ENCODE measurements at regions not wholly inside any gene's neighbourhood (a gene's known extent, or its start where the extent isn't known, plus 50 kb on each side); places are given as distances from the start of the nearest gene placed in this dataset.

DNA sequence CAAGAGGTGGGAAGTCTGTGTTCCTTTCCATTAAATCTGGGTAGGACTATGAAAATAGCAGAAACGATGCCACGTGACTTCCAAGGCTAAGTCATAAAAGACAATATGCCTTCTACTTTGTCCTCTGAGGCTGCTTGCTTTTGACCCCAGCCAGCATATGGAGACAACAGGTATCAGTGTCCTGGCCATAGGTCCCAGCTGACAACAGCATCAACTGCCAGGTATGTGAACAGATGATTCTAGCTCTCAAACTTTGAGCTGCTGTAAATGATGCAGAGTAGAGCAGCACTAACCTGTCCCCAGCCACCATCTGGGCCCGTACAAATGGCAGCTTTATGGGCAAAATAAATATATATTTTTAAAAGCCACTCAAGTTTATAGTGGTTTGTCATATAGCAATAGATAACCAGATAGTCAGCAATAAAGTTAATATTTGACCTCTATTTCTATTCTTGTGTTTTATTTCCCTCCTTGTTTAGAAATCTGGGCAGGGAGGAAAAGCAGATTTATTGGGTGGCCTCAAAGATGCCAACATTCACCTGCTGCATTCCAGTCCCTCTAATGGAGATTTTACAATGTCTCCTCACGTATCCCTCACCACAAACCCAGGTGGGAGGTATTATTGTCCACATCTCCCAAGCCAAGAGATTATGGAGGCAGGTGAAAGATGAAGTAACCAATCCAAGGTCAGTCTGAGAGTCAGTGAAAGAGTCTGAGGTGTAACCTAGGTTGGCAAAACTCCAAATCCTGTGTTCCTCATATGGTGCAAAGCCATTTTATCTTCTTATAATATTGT is 209.6 kb upstream of the LARGE1 start:
- DNase-seq (ENCODE audit: low read depth in 4 of 4, low spot score in 3 of 4): no peak

DNA sequence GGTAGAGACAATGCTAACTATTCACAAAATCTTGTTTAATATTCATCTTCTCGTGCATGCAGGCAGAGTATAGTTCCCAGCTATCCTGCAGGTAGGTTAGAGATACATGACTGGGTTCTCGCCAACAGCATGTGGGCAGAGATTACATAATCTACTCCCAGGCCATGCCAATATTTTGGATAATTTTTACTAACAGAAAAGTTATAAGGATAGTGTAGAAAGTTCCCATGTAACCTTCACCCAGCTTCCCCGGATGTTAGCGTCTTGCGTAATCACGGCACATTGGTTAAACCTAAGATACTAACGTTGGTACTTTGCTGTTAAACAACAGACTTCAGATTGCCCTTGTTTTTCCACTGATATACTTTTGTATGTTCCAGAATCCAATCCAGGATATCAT is 215.5 kb upstream of the LARGE1 start:
- DNase-seq (ENCODE audit: low read depth in 4 of 4, low spot score in 3 of 4): no peak

GRCh38 chr22:34150023-34150422 is 229.7 kb upstream of the LARGE1 start:
- no peak for DNase-seq (ENCODE audit: low read depth in 4 of 4, low spot score in 3 of 4)

DNA sequence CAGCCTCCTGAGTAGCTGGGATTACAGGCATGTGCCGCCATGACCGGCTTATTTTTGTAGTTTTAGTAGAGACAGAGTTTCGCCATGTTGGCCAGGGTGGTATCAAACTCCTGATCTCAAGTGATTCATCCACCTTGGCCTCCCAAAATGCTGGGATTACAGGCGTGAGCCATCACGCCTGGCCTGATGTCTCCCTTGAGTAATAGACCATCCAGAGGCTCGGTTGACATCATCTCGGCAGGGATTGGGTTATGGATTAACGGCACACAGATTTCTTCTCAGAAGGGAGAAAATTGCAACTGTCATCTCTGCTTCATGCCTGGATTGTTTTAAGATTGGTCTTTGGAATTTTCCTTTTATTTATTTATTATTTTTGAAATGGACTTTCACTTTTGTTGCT is 239.2 kb upstream of the LARGE1 start:
- DNase-seq (ENCODE audit: low read depth in 4 of 4, low spot score in 3 of 4): no peak

GRCh38 chr22:34160141-34160783 is 240.0 kb upstream of the LARGE1 start:
- DNase-seq (ENCODE audit: low read depth in 4 of 4, low spot score in 3 of 4): no peak

GRCh38 chr22:34161431-34162123 is 241.3 kb upstream of the LARGE1 start:
- no peak for DNase-seq (ENCODE audit: low read depth in 4 of 4, low spot score in 3 of 4)

DNA sequence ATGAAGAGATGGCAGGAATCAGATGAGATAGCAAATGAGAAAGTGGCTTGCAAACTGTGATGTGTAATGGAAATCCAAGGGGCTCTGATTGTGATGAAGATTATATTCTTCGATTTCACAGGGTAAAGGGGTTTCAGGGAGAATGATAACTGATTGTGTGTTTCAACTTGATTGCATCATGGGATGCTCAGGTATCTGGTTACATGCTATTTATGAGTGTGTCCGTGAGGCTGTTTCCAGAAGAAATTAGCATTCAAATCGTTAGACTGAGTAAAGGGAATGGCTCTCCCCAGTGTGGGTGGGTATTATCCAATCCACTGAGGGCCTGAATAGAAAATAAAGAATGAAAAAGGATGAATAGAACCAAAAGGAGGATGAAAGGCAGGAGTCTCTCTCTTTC is 278.7 kb upstream of the LARGE1 start:
- DNase-seq (ENCODE audit: low read depth in 4 of 4, low spot score in 3 of 4): no peak

GRCh38 chr22:34210301-34210700 is 290.0 kb upstream of the LARGE1 start:
- no peak for DNase-seq (ENCODE audit: low read depth in 4 of 4, low spot score in 3 of 4)

DNA sequence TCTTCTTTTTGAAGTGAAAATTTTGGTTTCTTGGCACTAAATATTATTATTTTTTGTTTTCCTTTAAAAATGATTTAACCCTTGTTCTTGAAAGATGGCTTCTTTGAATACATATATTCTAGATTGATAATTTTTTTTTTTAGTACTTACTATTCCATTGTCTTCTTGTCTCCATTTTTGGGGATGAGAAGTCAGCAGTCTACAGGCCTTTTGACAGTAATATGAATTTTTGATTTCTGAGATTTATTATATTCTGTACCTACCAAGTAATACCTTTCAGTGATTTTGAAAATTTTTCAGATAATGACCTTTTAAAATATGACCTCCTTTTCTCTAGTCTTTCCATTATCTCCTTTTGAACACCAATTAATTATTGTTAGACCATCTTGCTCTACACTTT is 294.1 kb upstream of the LARGE1 start:
- no peak for DNase-seq (ENCODE audit: low read depth in 4 of 4, low spot score in 3 of 4)

DNA sequence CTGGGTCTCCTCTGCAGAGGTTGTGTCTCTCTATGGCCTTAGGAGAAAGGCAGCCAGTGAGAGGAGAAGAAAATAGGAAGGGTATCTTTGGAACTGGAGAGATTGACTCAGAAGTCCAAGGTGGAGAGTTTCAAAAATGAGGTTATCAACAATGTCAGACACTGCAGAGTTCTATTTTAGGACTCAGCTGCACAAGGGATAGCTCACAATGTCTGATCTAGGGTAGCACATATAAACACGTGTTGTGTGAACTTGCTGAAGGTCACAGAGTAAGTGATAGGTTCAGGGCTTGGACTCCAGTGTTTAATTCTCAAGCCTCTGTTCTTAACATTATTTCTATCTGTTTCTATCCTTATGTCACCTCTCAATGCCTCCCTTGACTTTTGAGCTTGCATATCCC is 305.0 kb upstream of the LARGE1 start:
- no peak for DNase-seq (ENCODE audit: low read depth in 4 of 4, low spot score in 3 of 4)

DNA sequence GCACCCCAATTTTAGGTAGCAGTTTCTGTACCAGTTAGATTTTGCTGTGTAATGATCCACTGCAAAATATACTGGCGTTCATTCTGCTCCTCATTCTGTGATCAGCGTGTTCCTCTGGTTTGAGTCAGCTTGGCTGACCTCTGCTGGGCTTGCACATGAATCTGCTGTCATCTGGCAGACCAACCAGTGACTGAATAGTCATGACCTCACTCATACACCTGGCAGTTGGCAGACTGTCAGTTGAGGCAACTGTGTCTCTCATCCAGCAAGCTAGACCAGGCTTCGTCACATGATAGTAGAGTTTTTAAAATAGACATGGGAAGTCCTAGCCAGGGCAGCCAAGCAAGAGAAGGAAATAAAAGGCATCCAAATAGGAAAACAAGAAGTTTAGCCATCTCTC is 316.3 kb upstream of the LARGE1 start:
- DNase-seq (ENCODE audit: low read depth in 4 of 4, low spot score in 3 of 4): no peak

- DNase-seq (ENCODE audit: low read depth in 4 of 4, low spot score in 3 of 4): no peak
These were observed 319.1 kb upstream of the LARGE1 start for GRCh38 chr22:34239421-34239820.

DNA sequence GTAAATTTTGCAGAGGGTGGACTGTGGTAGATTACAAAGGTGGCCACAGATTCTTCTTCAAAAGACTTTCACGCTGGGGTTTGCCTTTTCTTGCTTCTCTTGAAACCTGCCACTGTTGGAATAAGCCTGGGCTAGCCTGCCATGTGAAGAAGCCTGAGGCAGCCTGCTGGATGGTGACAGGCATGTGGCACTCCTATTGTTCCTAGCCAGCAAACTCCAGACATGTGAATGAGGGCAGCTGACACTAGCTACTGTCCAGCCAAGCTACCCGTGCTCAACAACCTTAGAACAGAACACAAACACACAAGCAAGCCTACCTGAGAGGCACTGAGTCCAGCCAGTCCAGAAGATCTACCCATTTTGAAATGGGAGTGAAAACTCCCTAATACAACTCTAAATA is 322.7 kb upstream of the LARGE1 start:
- DNase-seq (ENCODE audit: low read depth in 4 of 4, low spot score in 3 of 4): no peak

DNA sequence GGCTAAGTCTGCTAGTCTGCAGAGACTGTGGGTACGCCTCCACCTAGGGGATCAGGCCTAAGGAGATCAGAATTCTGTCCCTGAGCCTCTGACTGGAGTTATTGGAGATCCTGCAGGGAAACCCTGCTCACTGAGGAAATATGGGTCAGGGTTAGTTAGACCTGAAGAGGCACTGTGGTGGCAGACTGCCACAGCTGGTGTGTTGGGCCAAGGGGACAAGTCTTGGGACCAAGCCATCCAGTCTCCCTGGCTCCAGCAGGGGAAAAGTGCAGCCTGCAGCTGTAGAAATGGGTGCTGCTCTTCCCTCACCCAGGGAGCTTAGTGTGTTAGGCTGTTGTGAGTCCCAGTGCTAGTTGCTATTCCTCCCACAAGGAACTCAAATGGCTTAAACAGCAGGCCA is 334.8 kb upstream of the LARGE1 start:
- no peak for DNase-seq (ENCODE audit: low read depth in 4 of 4, low spot score in 3 of 4)

DNA sequence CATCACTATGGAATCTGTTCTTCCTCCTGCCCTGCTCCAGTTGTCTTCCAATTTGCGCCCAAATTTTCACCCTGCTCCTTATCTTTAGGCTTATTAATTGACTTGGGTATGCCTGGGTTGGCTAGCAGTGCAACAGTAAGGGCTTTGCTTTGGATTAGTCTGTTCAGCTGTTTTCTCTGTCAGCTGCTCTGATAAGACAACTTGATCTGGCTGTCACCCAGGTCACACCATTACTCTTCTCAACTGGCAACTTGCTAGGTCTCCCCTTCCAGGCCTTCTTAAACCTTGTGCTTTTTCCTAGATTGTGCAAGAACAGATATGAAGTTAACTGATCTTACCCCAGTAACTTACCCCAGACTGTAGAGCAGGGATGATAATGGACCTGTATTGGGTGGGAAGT is 357.8 kb upstream of the LARGE1 start:
- DNase-seq (ENCODE audit: low read depth in 4 of 4, low spot score in 3 of 4): no peak

DNA sequence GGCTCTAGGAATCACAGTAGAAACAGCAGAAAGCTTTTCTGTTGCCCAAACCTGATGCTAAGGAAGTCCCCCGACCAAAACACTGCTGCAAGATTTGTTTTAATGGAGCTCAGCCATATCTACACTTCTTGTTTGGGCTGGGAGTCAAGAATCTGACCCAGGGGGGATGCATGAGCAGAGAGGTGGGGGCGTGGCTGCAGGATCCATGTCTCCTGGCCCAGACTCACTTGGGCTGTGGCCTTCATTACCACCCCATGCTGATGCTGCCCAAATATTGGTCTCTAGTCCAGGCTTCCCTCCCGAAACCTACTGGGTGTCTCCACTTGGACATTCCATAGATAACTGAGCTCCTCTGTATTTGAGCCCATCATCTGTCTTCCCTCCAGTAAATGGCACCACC is 361.5 kb upstream of the LARGE1 start:
- no peak for DNase-seq (ENCODE audit: low read depth in 4 of 4, low spot score in 3 of 4)

GRCh38 chr22:34283844-34284243 is 363.6 kb upstream of the LARGE1 start:
- no peak for DNase-seq (ENCODE audit: low read depth in 4 of 4, low spot score in 3 of 4)

DNA sequence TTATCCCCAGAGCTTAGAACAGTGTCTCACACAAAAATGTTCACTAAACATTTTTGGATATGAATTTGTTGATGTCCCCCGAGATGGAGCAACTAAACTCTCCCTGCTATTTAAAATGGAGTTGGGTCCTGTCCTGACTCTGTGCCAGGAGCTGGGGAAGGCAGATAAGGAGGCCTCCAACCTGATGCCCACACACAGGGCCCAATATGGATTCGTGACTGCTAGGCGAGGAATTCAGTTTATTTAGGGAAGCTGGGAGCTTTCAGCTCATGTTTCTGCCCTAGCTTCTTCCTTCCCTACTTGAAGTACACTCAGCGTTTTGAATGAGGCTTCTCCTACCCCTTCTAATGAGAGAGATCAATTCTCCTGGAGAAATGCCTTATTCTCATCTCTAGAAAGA is 373.0 kb upstream of the LARGE1 start:
- DNase-seq (ENCODE audit: low read depth in 4 of 4, low spot score in 3 of 4): no peak

- DNase-seq (ENCODE audit: low read depth in 4 of 4, low spot score in 3 of 4): no peak
These were observed 374.2 kb upstream of the LARGE1 start for GRCh38 chr22:34294476-34294875.

DNA sequence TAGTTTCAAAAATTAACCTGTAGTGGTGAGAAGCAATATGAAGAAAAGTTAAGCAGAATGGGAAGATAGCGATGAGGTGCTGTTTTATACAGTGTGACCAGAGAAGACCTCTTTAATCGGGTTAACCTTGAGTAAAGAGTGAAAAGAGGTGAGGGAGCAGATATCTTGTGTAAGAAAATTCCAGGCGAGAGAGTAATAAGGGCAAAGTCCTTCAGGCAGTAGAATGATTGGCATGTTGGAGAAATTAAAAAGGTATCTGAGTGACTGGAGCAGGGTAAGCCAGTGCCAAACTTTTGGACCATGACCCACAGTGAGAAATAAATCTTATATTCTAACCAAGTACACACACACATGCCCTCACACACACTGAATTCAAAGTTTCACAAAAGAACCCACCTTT is 374.7 kb upstream of the LARGE1 start:
- no peak for DNase-seq (ENCODE audit: low read depth in 4 of 4, low spot score in 3 of 4)

GRCh38 chr22:34296461-34296860 is 376.2 kb upstream of the LARGE1 start:
- no peak for DNase-seq (ENCODE audit: low read depth in 4 of 4, low spot score in 3 of 4)

- no peak for DNase-seq (ENCODE audit: low read depth in 4 of 4, low spot score in 3 of 4)
These were observed 377.4 kb upstream of the LARGE1 start for GRCh38 chr22:34297536-34298120.
